SK-N-SH treated with all-trans-retinoic acid at 6 μM for 48 hours (cell line): ENCODE measurements at regions not wholly inside any gene's neighbourhood (a gene's known extent, or its start where the extent isn't known, plus 50 kb on each side); places are given as distances from the start of the nearest gene placed in this dataset.
A peak's percentile ranks its signal among the peaks of the same experiment; 100 is the strongest.
"Not testable (repeated sequence)": the region's sequence is repeated elsewhere in the genome, so short reads cannot be mapped to it uniquely, and the experiment has no call there.

Experiments used
- ATAC-seq: fragments of 200-7000 bp; cut with Tn5 transposase; 3 replicates; pipeline ENCODE4 v1.9.1; 2020; ENCODE audit warnings: mild to moderate bottlenecking, moderate library complexity
- ARNTL ChIP-seq: fragments of 450-650 bp; formaldehyde crosslinking; IDR thresholded peaks from 2 replicates; pipeline ENCODE4 v1.5.0; 2020; ENCODE audit warnings: low read depth, mild to moderate bottlenecking, moderate library complexity, borderline replicate concordance
- BACH2 ChIP-seq: fragments of 250-450 bp; sonication (Bioruptor Pico); IDR thresholded peaks from 2 replicates; pipeline ENCODE4 v1.9.0; 2021; ENCODE audit warnings: mild to moderate bottlenecking, borderline replicate concordance
- CSDC2 ChIP-seq: fragments of 250-450 bp; sonication (Bioruptor Pico); IDR thresholded peaks from 2 replicates; pipeline ENCODE4 v1.5.0; 2020; ENCODE audit warnings: mild to moderate bottlenecking, moderate library complexity
- ESRRG ChIP-seq: fragments of 250-450 bp; sonication (Bioruptor Pico); IDR thresholded peaks from 2 replicates; pipeline ENCODE4 v1.6.1; 2021; ENCODE audit warnings: mild to moderate bottlenecking
- GLIS3 ChIP-seq: fragments of 250-450 bp; sonication (Bioruptor Pico); IDR thresholded peaks from 2 replicates; pipeline ENCODE4 v1.5.0; 2020; ENCODE audit warnings: mild to moderate bottlenecking, moderate library complexity
- ISL1 ChIP-seq: fragments of 250-450 bp; sonication (Bioruptor Pico); IDR thresholded peaks from 2 replicates; pipeline ENCODE4 v2.1.2; 2022; ENCODE audit warnings: mild to moderate bottlenecking, moderate library complexity
- OSR1 ChIP-seq: fragments of 250-450 bp; sonication (Bioruptor Pico); IDR thresholded peaks from 2 replicates; pipeline ENCODE4 v1.8.0; 2022; ENCODE audit warnings: moderate library complexity, mild to moderate bottlenecking, inconsistent platforms
- PPARA ChIP-seq: fragments of 250-450 bp; sonication (Bioruptor Pico); IDR thresholded peaks from 2 replicates; pipeline ENCODE4 v1.5.0; 2020; ENCODE audit warnings: mild to moderate bottlenecking, borderline replicate concordance
- RARB ChIP-seq: fragments of 250-450 bp; sonication (Bioruptor Pico); IDR thresholded peaks from 2 replicates; pipeline ENCODE4 v1.8.0; 2021; ENCODE audit warnings: mild to moderate bottlenecking, moderate library complexity
- SNAI2 ChIP-seq: fragments of 250-450 bp; sonication (Bioruptor Pico); IDR thresholded peaks from 2 replicates; pipeline ENCODE4 v1.5.0; 2020; ENCODE audit warnings: mild to moderate bottlenecking, moderate library complexity
- TCF4 ChIP-seq: fragments of 250-450 bp; sonication (Bioruptor Pico); IDR thresholded peaks from 2 replicates; pipeline ENCODE4 v1.8.0; 2021; ENCODE audit warnings: mild to moderate bottlenecking, moderate library complexity, borderline replicate concordance
- TOX ChIP-seq: fragments of 250-450 bp; sonication (Bioruptor Pico); IDR thresholded peaks from 2 replicates; pipeline ENCODE4 v1.8.0; 2021; ENCODE audit warnings: mild to moderate bottlenecking, moderate library complexity, borderline replicate concordance
- ZC3H10 ChIP-seq: fragments of 250-450 bp; sonication (Bioruptor Pico); IDR thresholded peaks from 2 replicates; pipeline ENCODE4 v1.5.1; 2021; ENCODE audit warnings: mild to moderate bottlenecking, moderate library complexity
- ZFP30 ChIP-seq: fragments of 450-650 bp; formaldehyde crosslinking; IDR thresholded peaks from 2 replicates; pipeline ENCODE4 v1.5.0; 2022; ENCODE audit warnings: mild to moderate bottlenecking, moderate library complexity
- ZNF70 ChIP-seq: fragments of 450-650 bp; formaldehyde crosslinking; IDR thresholded peaks from 2 replicates; pipeline ENCODE4 v1.5.0; 2020; ENCODE audit warnings: mild to moderate bottlenecking, moderate library complexity
- ZNF8 ChIP-seq: fragments of 450-650 bp; formaldehyde crosslinking; IDR thresholded peaks from 2 replicates; pipeline ENCODE4 v1.5.0; 2020; ENCODE audit warnings: mild to moderate bottlenecking, moderate library complexity
- TF ChIP-seq, protein P1 (sequence below): fragments of 250-450 bp; sonication (Bioruptor Pico); IDR thresholded peaks from 2 replicates; pipeline ENCODE4 v1.8.0; 2020; ENCODE audit warnings: mild to moderate bottlenecking, moderate library complexity, borderline replicate concordance
- TF ChIP-seq, protein P2 (sequence below): fragments of 250-450 bp; sonication (Bioruptor Pico); IDR thresholded peaks from 2 replicates; pipeline ENCODE4 v1.5.1; 2021; ENCODE audit warnings: mild to moderate bottlenecking, moderate library complexity
- TF ChIP-seq, protein P3 (sequence below): fragments of 250-450 bp; sonication (Bioruptor Pico); IDR thresholded peaks from 2 replicates; pipeline ENCODE4 v1.5.1; 2020; ENCODE audit warnings: low read depth, mild to moderate bottlenecking, moderate library complexity

GRCh38 chr12:105596731-105597130 is 266.2 kb downstream of the C12orf75 start (continued):
- TF ChIP-seq TCF4 (CRISPR knock-in tag) (no peak), RARB (no peak), ZNF8 (no peak), SNAI2 (no peak)

DNA sequence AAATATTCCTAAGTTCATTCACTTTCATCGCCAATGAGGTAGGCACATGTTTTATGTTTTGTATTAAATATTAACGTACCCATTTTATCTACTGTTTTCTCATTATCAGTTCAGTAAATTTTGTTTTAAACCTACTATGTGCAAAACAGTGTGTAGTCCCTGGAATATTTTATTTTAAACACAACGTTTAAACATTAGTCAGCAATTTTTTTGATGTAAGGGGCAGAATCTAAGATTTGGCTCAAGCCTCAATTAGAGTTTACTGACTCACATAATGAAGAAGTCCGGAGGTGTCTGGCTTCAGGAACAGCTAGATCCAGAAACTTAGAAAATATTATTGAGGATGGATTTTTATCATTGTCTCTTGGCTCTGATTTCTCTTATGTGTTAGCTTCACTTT is 267.5 kb downstream of the C12orf75 start:
- TF ChIP-seq RARB (no peak), ESRRG (CRISPR knock-in tag) (no peak)
- TF ChIP-seq, protein P1, sequence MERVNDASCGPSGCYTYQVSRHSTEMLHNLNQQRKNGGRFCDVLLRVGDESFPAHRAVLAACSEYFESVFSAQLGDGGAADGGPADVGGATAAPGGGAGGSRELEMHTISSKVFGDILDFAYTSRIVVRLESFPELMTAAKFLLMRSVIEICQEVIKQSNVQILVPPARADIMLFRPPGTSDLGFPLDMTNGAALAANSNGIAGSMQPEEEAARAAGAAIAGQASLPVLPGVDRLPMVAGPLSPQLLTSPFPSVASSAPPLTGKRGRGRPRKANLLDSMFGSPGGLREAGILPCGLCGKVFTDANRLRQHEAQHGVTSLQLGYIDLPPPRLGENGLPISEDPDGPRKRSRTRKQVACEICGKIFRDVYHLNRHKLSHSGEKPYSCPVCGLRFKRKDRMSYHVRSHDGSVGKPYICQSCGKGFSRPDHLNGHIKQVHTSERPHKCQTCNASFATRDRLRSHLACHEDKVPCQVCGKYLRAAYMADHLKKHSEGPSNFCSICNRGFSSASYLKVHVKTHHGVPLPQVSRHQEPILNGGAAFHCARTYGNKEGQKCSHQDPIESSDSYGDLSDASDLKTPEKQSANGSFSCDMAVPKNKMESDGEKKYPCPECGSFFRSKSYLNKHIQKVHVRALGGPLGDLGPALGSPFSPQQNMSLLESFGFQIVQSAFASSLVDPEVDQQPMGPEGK (CRISPR knock-in tag): no peak
- TF ChIP-seq, all 23 proteins: peak for 0
- no peak for ATAC-seq

DNA sequence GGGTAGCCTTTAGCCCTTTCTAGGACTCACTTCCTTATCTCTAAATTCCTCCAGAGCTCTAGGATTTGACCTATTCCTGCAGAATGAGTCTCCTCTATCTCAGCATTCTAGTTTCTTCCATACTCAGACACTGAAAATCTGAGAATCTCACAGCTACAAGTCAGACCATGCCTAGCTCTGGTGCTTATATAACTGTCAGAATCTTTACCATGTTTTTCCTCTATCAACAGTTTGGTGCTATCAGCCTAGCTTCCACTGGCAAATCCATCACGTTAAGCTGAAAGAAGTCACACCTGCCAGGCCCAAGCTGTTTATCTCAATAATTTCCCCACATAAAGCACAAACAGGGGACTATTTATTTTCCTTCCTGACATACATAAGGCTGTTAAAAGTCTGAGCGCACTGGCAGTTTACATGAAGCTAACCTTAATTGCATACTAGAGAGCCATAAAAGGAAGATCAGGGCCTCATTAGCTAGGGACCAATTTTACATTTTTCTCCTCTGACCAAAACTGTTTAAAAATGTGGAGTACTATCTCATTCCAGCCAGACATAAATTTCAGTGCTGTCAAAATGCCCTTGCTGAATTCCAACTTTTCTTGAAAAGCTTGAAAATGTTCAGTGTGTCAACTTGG is 270.5 kb downstream of the C12orf75 start:
- TF ChIP-seq CSDC2 (CRISPR knock-in tag): no peak
- TF ChIP-seq ZC3H10 (CRISPR knock-in tag): no peak
- ATAC-seq: peak; percentile 61

- ATAC-seq: not testable (repeated sequence)
Measured at GRCh38 chr12:105602312-105602711, 271.8 kb downstream of the C12orf75 start.

GRCh38 chr12:105604281-105604680 is 273.8 kb downstream of the C12orf75 start:
- ATAC-seq: not testable (repeated sequence)

GRCh38 chr12:105606613-105607012 is 276.1 kb downstream of the C12orf75 start:
- not testable (repeated sequence) for ATAC-seq

- ATAC-seq: not testable (repeated sequence)
Measured at GRCh38 chr12:105609001-105609400, 278.5 kb downstream of the C12orf75 start.

DNA sequence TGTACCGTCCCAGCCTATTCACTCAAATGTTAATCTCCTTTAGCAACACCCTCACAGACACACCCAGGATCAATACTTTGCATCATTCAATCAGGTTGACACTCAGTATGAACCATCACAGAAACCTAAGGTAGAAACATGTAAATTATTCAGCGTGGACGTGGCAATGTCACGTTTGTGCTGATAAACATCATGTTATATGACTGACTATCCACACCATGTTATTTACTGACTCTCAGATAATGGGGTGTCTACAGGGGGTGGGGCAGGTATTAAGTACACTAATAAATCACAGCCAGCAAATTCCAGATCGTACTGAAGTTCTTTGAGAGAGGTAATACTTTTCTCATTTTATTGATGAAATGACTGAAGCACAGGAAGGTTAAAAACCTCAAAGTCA is 280.0 kb downstream of the C12orf75 start:
- no peak for TF ChIP-seq OSR1 (CRISPR knock-in tag)
- TF ChIP-seq ZFP30 (CRISPR knock-in tag): no peak
- no peak for TF ChIP-seq ZNF70 (CRISPR knock-in tag)
- no peak for TF ChIP-seq ZNF8
- TF ChIP-seq, all 23 proteins: peak for 0
- ATAC-seq: no peak

GRCh38 chr12:105611340-105611739 is 280.8 kb downstream of the C12orf75 start:
- no peak for ATAC-seq
- TF ChIP-seq TOX (CRISPR knock-in tag): no peak
- no peak for TF ChIP-seq PPARA (CRISPR knock-in tag)
- TF ChIP-seq ZC3H10 (CRISPR knock-in tag): no peak
- no peak for TF ChIP-seq ISL1 (CRISPR knock-in tag)
- TF ChIP-seq ARNTL (CRISPR knock-in tag): no peak
- TF ChIP-seq TCF4 (CRISPR knock-in tag): no peak
- no peak for TF ChIP-seq GLIS3 (CRISPR knock-in tag)
- no peak for TF ChIP-seq SNAI2
- TF ChIP-seq, protein P1 (CRISPR knock-in tag): no peak
- TF ChIP-seq, protein P2, sequence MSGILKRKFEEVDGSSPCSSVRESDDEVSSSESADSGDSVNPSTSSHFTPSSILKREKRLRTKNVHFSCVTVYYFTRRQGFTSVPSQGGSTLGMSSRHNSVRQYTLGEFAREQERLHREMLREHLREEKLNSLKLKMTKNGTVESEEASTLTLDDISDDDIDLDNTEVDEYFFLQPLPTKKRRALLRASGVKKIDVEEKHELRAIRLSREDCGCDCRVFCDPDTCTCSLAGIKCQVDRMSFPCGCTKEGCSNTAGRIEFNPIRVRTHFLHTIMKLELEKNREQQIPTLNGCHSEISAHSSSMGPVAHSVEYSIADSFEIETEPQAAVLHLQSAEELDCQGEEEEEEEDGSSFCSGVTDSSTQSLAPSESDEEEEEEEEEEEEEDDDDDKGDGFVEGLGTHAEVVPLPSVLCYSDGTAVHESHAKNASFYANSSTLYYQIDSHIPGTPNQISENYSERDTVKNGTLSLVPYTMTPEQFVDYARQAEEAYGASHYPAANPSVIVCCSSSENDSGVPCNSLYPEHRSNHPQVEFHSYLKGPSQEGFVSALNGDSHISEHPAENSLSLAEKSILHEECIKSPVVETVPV (CRISPR knock-in tag): no peak
- no peak for TF ChIP-seq ZNF70 (CRISPR knock-in tag)
- TF ChIP-seq, protein P3, sequence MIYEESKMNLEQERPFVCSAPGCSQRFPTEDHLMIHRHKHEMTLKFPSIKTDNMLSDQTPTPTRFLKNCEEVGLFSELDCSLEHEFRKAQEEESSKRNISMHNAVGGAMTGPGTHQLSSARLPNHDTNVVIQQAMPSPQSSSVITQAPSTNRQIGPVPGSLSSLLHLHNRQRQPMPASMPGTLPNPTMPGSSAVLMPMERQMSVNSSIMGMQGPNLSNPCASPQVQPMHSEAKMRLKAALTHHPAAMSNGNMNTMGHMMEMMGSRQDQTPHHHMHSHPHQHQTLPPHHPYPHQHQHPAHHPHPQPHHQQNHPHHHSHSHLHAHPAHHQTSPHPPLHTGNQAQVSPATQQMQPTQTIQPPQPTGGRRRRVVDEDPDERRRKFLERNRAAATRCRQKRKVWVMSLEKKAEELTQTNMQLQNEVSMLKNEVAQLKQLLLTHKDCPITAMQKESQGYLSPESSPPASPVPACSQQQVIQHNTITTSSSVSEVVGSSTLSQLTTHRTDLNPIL (CRISPR knock-in tag): no peak
- no peak for TF ChIP-seq CSDC2 (CRISPR knock-in tag)
- no peak for TF ChIP-seq OSR1 (CRISPR knock-in tag)
- TF ChIP-seq BACH2: no peak
- TF ChIP-seq RARB: no peak
